K562 (cell line): ENCODE measurements at regions not wholly inside any gene's neighbourhood (a gene's known extent, or its start where the extent isn't known, plus 50 kb on each side); places are given as distances from the start of the nearest gene placed in this dataset.

Source experiments
- ATAC-seq: fragments of 200-7000 bp; cut with Tn5 transposase; 3 replicates; pipeline ENCODE4 v1.9.1; 2020; ENCODE audit warnings: moderate library complexity
- BruUV-seq: library from RNA; stranded (reverse); fragments of 400-500 nt; replicated peaks from 2 replicates; lab custom pipeline; 2021; lab: Mats Ljungman, UMichigan
- CTCF ChIA-PET: fragments of 300-600 bp; formaldehyde crosslinking; extraction: SDS; loops from one replicate; lab custom pipeline; 2021; ENCODE audit warnings: low intra/inter-chr PET ratio; lab: Yijun Ruan, JAX
- POLR2A ChIA-PET: fragments of 300-600, 350-650 bp; sonication (Branson Sonifier 250); formaldehyde crosslinking; extraction: SDS; loops from one replicate; lab custom pipeline; 2021; ENCODE audit warnings: antibody characterized with exemption, inconsistent platforms; lab: Yijun Ruan, JAX
- DNase-seq, 4 experiments: peaks; one replicate each; pipeline versions ENCODE4 v3.0.0 to v3.0.0-alpha.2; 2011 to 2018; ENCODE audit warnings: low spot score in 3 of 4, mixed read lengths in 3 of 4; ENCODE audit errors: extremely low read depth in 1 of 4
- FAIRE-seq: peaks from 2 replicates; lab custom pipeline; 2011; peaks lifted over from hg19 to GRCh38; lab: Jason Lieb, UNC
- H2AFZ ChIP-seq: 2 replicates; pipeline ENCODE4 v1.6.0; 2011; ENCODE audit warnings: low read depth, low read length, control low read depth, inconsistent platforms
- H3K27ac ChIP-seq: fragments of 200-600 bp; 3 replicates; pipeline ENCODE4 v1.8.0; 2011; ENCODE audit warnings: low read depth, mild to moderate bottlenecking, control low read depth, inconsistent platforms, low read length, moderate library complexity, mixed read lengths; ENCODE audit errors: extremely low read depth
- H3K27me3 ChIP-seq, 2 experiments: fragments of 300-600 bp in 1 of 2; 2 replicates in 1 of 2; 3 replicates in 1 of 2; pipeline versions ENCODE4 v1.6.0 to v1.8.0; 2011; ENCODE audit warnings: inconsistent platforms in 2 of 2, low read length in 2 of 2, mild to moderate bottlenecking in 1 of 2, mixed read lengths in 1 of 2, moderate library complexity in 1 of 2; ENCODE audit not compliant: control insufficient read depth in 2 of 2, insufficient read depth in 2 of 2
- H3K36me3 ChIP-seq: fragments of 300-600 bp; 3 replicates; pipeline ENCODE4 v1.8.0; 2011; ENCODE audit warnings: mild to moderate bottlenecking, low read length, inconsistent platforms; ENCODE audit not compliant: control insufficient read depth, insufficient read depth
- H3K4me1 ChIP-seq, 2 experiments: fragments of 200-600 bp in 1 of 2; replicated peaks in 1 of 2; 2 replicates in 1 of 2; 3 replicates in 1 of 2; pipeline versions ENCODE4 v1.5.1 to v1.8.0; 2011; ENCODE audit warnings: inconsistent platforms in 2 of 2, low read length in 2 of 2, mild to moderate bottlenecking in 1 of 2, mixed read lengths in 1 of 2, moderate library complexity in 1 of 2; ENCODE audit not compliant: control insufficient read depth in 2 of 2, insufficient read depth in 2 of 2
- H3K4me2 ChIP-seq: 2 replicates; pipeline ENCODE4 v1.6.1; 2011; ENCODE audit warnings: low read length, control low read depth, inconsistent platforms, mixed read lengths; ENCODE audit not compliant: insufficient read depth
- H3K4me3 ChIP-seq: fragments of 200-600 bp; sonication (generic), shearing (Covaris generic); 2 replicates; pipeline ENCODE4 v1.5.1; 2016; ENCODE audit warnings: control low read depth, inconsistent platforms
- H3K79me2 ChIP-seq: fragments of 200-600 bp; 3 replicates; pipeline ENCODE4 v1.8.0; 2011; ENCODE audit warnings: low read length, inconsistent platforms; ENCODE audit not compliant: control insufficient read depth, insufficient read depth
- H3K9ac ChIP-seq, 2 experiments: 2 replicates each; pipeline versions ENCODE4 v1.6.0 to v1.6.1; 2011; ENCODE audit warnings: low read depth in 2 of 2, low read length in 2 of 2, control low read depth in 1 of 2, inconsistent platforms in 1 of 2, mild to moderate bottlenecking in 1 of 2, mixed read lengths in 1 of 2; ENCODE audit not compliant: insufficient read depth in 1 of 2
- H3K9me1 ChIP-seq: one replicate; pipeline ENCODE4 v1.6.0; 2011; ENCODE audit warnings: inconsistent platforms, mild to moderate bottlenecking, low read length, moderate library complexity; ENCODE audit not compliant: control insufficient read depth, insufficient read depth
- H3K9me3 ChIP-seq: replicated peaks from 2 replicates; pipeline ENCODE4 v1.5.1; 2011; ENCODE audit warnings: low read depth, low read length, inconsistent platforms; ENCODE audit not compliant: control insufficient read depth, insufficient read depth
- H4K20me1 ChIP-seq: replicated peaks from 2 replicates; pipeline ENCODE4 v1.6.1; 2011; ENCODE audit warnings: low read length, inconsistent platforms, mixed read lengths; ENCODE audit not compliant: control insufficient read depth, insufficient read depth
- CHD7 ChIP-seq: fragments of 200-600 bp; sonication (generic); IDR thresholded peaks from one replicate; pipeline ENCODE4 v1.6.1; 2012; ENCODE audit warnings: mild to moderate bottlenecking, low read depth, low read length, inconsistent platforms
- HES1 ChIP-seq: fragments of 450-650 bp; IDR thresholded peaks from 2 replicates; pipeline ENCODE4 v1.6.1; 2016; ENCODE audit warnings: low read depth, mild to moderate bottlenecking, moderate library complexity
- HNRNPUL1 ChIP-seq: fragments of 200-400 bp; formaldehyde crosslinking; IDR thresholded peaks from 2 replicates; pipeline ENCODE4 v1.6.1; 2017; ENCODE audit warnings: low read length
- MED1 ChIP-seq: sonication (generic); formaldehyde crosslinking; IDR thresholded peaks from 2 replicates; pipeline ENCODE4 v1.8.1; 2023; ENCODE audit warnings: missing genetic modification reagents, borderline replicate concordance
- TEAD1 ChIP-seq, 2 experiments: fragments of 450-650 bp in 1 of 2; sonication (generic) in 1 of 2; formaldehyde crosslinking; IDR thresholded peaks; 2 replicates each; pipeline versions ENCODE4 v1.4.0 to v1.8.0; 2020 to 2022; ENCODE audit warnings: mild to moderate bottlenecking in 2 of 2, missing genetic modification reagents in 1 of 2
- XRCC5 ChIP-seq: fragments of 200-400 bp; formaldehyde crosslinking; IDR thresholded peaks from 2 replicates; pipeline ENCODE4 v1.6.1; 2017; ENCODE audit warnings: low read depth, mild to moderate bottlenecking, low read length
- ZKSCAN1 ChIP-seq: fragments of 150-350 bp; IDR thresholded peaks from 2 replicates; pipeline ENCODE4 v1.6.1; 2016; ENCODE audit warnings: low read depth, low read length
- ZNF655 ChIP-seq: fragments of 250-450 bp; sonication (Bioruptor Pico); IDR thresholded peaks from 2 replicates; pipeline ENCODE4 v1.5.0; 2021
- ZNF696 ChIP-seq: fragments of 250-450 bp; sonication (Bioruptor Pico); conservative IDR thresholded peaks from 2 replicates; pipeline ENCODE4 v1.4.0; 2020; ENCODE audit warnings: mild to moderate bottlenecking, moderate library complexity
- WGBS: fragments of 100-300 bp; shearing (Covaris generic); methylation state at CpG from one replicate; pipeline ENCODE4 v1.1.6; 2016; ENCODE audit warnings: low coverage, mixed read lengths; ENCODE audit not compliant: insufficient coverage; ENCODE audit errors: missing lambda C conversion rate; 5-methylcytosine and 5-hydroxymethylcytosine counted together
- in situ Hi-C: fragments of 300-500 bp; cut with MboI; formaldehyde crosslinking; loops from 4 replicates; pipeline ENCODE4 v1.15.0; 2018; ENCODE audit warnings: inconsistent platforms, mixed read lengths
- intact Hi-C: fragments of 100-400 bp; cut with micrococcal nuclease; formaldehyde crosslinking; loops from 2 replicates; pipeline ENCODE4 v1.14.2; 2022

- H3K4me1 ChIP-seq: no peaks in the 10 kb centered on the region; a peak in 3 of 5 replicates
- FAIRE-seq (no peak), DNase-seq (no peak), ATAC-seq (no peak)
- intact Hi-C loops: no loop called here
- no peak overlapping the region for H3K27ac ChIP-seq
- POLR2A ChIA-PET: interaction anchor here (1.2 kb wide), 1 partner anchor 10 kb away, joined by 4 read pairs; no protein-coding TSS in a partner anchor
- H3K9me3 ChIP-seq: no peaks in the 10 kb centered on the region
- no peak overlapping the region for H3K4me2 ChIP-seq
- H2AFZ ChIP-seq: no peak overlapping the region
- H3K36me3 ChIP-seq: no peaks in the 10 kb centered on the region
- H4K20me1 ChIP-seq: no peaks in the 10 kb centered on the region
- 32% methylated on average over 6 of the region's 6 CpGs for WGBS
- CTCF ChIA-PET: no interaction called here
- H3K27me3 ChIP-seq: no peaks in the 10 kb centered on the region
- no peaks in the 10 kb centered on the region for H3K9me1 ChIP-seq
- no TSS peak for BruUV-seq
- no peaks in the 10 kb centered on the region for H3K79me2 ChIP-seq
- no peak overlapping the region for H3K9ac ChIP-seq
- in situ Hi-C loops: no loop called here
- no peak overlapping the region for H3K4me3 ChIP-seq
- no peak for TF ChIP-seq MED1 (CRISPR knock-in tag)
- TF ChIP-seq HNRNPUL1: no peak
- no peak for TF ChIP-seq ZNF655 (CRISPR knock-in tag)
- TF ChIP-seq CHD7: no peak
- TF ChIP-seq ZKSCAN1: no peak
- no peak for TF ChIP-seq XRCC5
- TF ChIP-seq ZNF696 (CRISPR knock-in tag): no peak
- no peak for TF ChIP-seq TEAD1 (CRISPR knock-in tag; IDR thresholded peaks at IDR 0.05)
- no peak for TF ChIP-seq HES1
Observed at GRCh38 chr3:101932326-101933068, 83.2 kb downstream of the NFKBIZ start.
